ENCODE measurements at regions not wholly inside any gene's neighbourhood (a gene's known extent, or its start where the extent isn't known, plus 50 kb on each side); places are given as distances from the start of the nearest gene placed in this dataset.

DNA sequence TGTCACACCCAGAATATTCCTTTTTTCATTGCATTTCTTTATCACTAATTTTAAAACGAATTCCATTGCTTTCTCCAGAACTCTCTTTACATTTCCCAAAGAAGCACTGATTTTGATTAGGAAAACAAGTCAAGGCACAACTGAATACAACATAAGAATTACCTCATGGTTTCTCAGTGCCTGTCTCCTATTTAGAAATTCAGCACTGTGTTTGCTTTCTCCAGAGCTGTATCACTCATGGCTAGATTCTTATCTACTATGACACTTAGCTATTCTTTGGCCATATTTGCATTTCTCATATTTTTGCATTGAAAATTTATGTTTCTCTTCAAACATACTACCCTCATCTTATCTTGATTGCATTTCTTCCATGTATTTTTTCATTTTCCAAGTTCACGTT is 1402.0 kb downstream of the MRPL39 start:
- DNase-seq (ENCODE audit: insufficient read length, low spot score) (no peak), FAIRE-seq (no peak)

DNA sequence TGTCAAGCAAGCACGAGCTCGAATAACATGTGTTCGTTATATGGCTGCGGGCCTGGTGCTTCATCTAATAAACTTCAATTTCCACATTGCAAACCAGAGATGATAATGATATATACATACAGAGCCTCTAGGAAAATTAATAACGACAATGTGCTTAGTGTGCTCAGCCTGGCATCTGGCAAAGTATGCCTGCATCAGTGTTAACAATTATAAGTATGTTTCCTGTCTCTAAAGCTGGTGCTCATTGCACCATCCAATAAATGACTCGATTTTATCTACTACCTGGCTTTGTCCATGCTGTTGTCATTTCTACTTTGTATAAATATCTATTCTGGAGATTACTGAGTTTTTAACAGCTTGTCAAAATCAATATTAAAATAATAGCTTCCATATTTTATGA is 1402.6 kb downstream of the MRPL39 start:
- no peak for FAIRE-seq

DNA sequence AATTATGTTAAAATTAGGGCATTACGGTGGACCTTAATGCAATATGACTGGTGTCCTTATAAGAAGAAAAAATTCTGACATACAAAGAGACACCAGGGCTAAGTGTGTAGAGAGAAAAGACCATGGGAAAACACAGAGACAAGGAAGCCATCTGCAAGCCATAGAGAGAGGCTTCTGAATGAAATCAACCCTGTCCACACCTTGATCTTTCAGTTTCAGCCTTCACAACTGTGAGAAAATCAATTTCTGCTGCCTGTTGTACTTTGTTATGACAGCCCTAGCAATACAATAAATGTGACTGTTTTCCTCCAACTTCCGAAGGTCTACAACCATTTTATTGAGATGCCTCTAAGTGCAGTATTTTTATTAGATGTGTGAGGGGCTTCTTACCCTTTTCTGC is 1407.2 kb downstream of the MRPL39 start:
- FAIRE-seq, result peak; percentile 4
- no peak for DNase-seq (ENCODE audit: insufficient read length, low spot score)

More for the DNA sequence above, 1402.6 kb downstream of the MRPL39 start:
- no peak for DNase-seq (ENCODE audit: insufficient read length, low spot score)

DNA sequence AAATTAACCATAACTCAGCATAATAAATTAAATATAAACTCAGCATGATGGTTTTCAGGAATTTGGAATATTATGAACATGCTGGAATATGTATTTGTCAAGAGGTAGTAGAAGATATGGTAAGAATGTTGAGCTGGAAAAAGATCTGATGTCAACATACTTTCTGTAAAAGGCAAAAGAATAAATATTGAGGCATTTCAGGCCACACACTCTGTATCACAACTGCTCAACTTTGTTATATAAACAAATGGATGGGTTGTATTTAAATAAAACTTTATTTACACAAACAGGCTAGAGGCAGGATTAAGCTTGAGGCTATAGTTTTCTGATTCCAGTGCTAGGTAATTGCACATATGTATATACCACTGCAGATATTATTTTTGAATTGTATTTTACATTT is 1409.4 kb downstream of the MRPL39 start:
- DNase-seq (ENCODE audit: insufficient read length, low spot score) (no peak), FAIRE-seq (no peak)

DNA sequence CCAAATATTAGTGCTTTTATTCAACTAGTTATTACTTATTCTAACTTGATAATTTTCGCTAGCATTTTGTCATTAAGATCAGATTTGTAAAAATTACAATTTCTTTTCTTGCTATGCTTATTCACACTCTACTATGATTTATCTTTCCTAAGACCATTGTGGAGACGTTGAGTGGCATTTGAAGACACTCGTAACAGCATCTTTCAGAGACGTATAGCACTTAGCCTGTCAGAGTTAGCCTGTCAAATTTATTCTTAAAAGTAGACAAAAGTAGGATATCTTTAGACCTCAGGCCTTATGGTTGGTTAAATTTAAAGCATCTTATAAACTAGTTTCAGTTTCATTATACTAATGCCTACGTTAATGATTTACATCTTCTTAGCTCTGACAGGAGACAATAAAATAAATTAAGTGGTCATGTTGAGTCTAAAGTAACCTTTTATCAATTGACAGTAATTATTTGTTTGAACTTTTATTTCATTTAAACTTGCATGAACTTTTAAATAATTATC is 1410.1 kb downstream of the MRPL39 start:
- no peak for FAIRE-seq
- no peak for DNase-seq (ENCODE audit: insufficient read length, low spot score)

DNA sequence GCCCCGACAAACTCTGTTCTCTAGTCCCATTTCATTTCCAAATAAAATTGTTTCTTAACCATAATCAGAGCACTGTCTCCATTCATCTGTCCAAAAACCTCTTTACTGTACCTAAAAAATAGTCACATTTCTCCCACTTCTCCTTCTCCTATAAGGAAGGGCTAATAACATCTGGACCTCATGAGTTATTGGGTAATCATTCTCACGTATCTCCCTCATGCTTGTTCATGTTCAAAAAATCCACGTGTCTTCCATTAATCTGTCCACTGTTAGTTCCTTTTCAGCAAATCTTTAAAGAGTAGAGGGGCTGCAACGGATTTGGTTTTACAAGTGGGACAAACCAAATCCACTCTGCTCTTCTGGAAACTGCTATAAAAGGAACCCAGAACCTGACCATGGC is 1418.8 kb downstream of the MRPL39 start:
- FAIRE-seq (no peak), DNase-seq (ENCODE audit: insufficient read length, low spot score) (no peak)

DNA sequence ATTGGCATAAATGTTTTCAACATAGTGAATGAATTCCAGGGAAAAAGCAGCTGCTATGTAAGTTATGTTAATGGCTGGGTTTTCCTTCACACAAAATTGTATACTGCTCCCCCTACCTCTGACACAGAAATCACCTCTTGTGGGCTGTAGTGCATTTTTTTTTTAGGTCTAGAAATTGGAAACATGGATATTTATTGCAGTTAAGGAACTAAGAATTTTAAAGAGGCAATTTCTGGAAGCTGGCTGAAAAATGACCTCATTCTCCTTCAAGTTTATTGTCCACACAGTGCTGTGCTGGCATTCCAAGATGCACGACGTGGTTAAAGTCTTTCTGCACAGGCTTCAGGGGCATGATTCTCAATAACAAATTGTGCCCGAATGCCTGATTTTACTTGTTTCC is 1424.2 kb downstream of the MRPL39 start:
- DNase-seq (ENCODE audit: insufficient read length, low spot score) (no peak), FAIRE-seq (no peak)

DNA sequence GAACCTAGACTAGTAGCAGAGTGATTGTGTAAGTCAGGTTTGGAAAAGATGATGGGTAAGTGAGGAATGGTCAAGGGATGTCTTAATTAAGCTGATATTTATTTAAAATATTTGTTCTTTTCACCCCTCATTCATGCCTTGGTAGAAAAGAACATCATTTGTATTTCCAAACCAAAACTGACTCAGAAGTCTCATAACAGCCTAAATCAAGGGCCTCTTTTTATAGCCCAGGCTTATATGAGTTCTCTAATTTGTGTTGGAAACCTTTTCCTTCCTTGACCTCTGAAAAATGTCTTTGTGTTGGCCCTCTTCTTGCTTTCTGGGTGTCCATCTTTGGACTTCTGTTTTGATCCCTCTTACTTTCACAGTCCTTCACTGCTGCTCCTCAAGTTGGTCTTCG is 1428.2 kb downstream of the MRPL39 start:
- FAIRE-seq (no peak), DNase-seq (ENCODE audit: insufficient read length, low spot score) (no peak)

DNA sequence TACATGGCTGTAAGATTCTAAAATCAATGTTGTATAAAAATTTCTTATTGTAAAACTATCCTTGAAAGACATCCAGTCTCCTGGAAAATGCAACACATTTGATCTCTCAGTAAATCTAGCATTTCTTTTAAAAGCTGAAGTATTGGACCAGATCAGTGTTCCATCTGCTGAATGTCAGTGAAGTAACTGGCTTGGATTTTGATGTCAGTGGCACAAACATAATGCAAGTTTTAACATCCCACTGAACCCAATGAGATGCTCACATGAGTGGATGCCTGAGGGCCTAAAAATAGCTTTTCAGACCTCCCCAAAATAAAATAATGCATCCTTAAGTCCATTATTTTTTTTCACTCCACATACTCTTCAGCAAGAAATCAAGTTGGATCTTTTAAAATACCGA is 1432.2 kb downstream of the MRPL39 start:
- DNase-seq (ENCODE audit: insufficient read length, low spot score) (no peak), FAIRE-seq (no peak)

DNA sequence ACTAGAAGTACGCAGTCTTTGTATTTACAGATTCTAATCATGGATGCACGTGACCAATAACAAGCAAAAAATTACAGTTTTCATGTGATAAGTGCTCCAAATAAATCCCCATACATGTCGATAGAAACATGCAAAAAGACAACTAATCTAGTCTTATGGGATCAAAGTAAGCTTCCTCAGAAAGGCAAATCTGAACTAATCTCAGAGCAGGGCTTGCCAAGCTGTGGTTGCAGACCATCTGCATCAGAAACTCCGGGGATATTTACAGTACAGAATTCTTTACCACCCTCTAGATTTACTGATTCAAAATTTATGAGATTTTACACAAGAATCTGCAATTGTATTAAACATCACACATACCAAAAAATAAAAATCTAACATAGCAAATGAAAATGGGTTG is 1435.5 kb downstream of the MRPL39 start:
- no peak for FAIRE-seq

DNA sequence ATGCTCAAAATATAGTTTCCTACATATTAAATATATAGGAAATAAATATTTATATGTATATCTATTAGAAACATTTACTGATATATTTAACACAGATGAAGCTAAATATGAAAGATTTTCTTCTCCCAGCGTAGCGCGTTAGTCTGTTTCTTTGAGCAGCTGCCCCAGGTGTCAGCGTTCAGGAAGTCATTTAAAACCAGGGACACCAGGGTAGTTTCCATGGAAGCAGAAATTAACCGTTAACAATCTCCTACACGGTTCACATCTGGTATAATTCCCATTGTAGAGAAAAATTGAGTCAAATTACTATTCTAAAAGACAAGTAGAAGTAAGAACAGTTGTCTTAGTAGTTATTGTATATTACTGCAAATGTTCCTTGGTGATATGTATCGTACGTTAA is 1443.7 kb downstream of the MRPL39 start:
- no peak for DNase-seq (ENCODE audit: insufficient read length, low spot score)

More for the DNA sequence above, 1435.5 kb downstream of the MRPL39 start:
- no peak for DNase-seq (ENCODE audit: insufficient read length, low spot score)

DNA sequence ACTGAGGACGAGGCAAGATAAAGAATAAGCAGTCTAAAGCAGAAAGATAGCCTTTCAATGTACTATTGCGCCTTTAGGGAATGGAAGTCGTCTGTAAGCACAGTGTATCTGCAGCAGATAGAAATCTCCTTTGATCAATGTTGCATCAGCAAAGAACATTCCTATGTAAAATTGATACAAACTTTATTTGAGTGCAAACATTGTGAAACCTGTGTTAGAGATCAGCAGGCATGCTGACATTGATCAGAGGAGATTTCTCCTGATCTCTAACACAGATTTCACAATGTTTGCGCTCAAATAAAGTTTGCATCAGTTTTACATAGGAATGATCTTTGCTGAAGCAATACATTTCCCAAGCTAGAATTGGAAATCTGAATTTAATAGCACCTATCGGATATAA is 1446.8 kb downstream of the MRPL39 start:
- FAIRE-seq, result no peak
- DNase-seq (ENCODE audit: insufficient read length, low spot score), result no peak

More for the DNA sequence above, 1443.7 kb downstream of the MRPL39 start:
- no peak for FAIRE-seq

DNA sequence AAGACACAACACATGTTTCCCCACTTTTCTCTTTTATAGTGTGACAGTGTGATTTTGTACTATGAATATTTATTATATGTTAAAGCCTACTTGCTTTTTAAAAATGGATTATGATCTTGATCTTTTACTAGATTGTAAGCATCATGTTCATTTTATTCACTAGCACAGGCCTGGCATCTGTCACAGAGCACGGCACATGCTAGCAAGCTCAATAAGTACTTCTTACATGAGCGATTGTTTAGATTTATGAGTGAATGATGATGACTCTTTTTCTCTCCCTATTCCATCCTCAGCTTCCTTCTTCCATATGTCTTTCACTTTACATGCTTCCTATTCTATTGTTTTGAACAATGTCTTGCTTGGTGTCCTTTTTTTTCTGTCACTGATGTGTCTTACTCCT is 1454.1 kb downstream of the MRPL39 start:
- no peak for DNase-seq (ENCODE audit: insufficient read length, low spot score)
- FAIRE-seq, result no peak

DNA sequence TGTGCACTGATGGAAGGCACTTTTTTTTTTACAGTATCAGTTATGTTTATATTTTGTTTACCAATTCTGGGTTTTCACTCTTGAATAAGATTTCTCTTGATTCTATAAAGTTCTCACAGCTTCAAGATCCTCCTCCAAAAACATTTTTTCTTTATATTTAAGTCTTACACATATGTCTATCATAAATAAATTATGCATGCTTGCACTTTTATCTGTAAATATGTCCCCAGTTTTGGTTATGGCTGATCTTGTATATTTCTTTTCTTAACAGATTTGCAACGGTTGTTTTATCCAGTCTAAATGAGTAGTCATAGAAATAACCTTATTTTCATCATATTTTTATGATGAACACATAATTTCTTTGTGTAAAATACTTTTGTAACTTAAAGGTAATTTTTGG is 1456.5 kb downstream of the MRPL39 start:
- FAIRE-seq (no peak), DNase-seq (ENCODE audit: insufficient read length, low spot score) (no peak)

DNA sequence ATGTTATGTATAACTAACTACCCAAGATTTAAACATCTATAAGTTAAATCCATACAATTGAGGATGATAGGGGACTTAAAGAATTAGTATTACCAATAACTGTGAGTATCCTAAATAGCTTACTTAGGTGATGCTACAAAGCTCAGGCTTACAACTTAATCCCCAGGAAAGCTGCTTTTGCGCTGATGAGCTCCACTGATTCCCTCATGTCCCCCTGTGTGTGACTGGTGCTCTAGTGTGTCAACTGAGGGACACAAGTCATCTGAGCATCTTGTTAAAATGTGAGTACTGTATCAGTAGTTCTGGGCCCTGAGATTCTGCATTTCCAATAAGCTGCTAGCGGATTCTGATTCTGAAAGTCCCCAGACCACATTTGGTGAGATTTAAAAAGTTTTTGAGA is 1458.8 kb downstream of the MRPL39 start:
- FAIRE-seq, result no peak
- no peak for DNase-seq (ENCODE audit: insufficient read length, low spot score)

DNA sequence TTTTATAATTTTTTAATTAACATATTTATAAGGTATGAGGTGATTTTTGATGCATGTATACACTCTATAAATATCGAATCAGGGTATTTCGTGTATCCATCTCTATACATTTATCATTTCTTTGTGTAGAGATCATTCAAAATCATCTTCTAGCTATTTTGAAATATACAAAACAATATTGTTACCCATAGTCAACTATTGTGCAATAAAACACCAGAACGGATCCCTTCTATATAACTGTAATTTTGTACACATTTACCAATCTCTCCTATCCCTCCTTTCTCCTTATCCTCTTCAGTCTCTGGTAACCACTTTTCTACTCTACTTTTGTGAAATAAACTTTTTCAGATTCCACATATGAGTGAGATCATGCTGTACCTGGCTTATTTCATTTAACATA is 1459.6 kb downstream of the MRPL39 start:
- no peak for DNase-seq (ENCODE audit: insufficient read length, low spot score)
- FAIRE-seq, result no peak

DNA sequence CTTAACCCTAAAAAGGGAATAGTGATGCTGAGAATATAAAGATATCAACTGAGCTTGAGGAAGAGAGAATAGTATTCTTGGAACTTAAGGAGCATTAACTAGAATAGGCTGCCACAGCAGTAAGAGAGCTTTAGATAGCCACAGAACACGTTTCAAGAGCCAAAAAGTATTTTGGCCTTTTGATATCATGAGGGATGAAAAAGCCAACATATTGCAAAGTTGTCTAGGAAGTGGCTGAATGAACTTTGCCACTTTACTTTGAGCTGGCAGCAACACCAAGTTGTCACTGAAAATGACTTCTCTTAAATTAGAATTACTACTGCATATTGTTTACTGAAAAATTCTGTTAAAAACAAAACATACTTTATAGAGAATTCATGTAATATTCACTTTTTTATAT is 1476.2 kb downstream of the MRPL39 start:
- no peak for FAIRE-seq
- DNase-seq (ENCODE audit: insufficient read length, low spot score), result no peak

DNA sequence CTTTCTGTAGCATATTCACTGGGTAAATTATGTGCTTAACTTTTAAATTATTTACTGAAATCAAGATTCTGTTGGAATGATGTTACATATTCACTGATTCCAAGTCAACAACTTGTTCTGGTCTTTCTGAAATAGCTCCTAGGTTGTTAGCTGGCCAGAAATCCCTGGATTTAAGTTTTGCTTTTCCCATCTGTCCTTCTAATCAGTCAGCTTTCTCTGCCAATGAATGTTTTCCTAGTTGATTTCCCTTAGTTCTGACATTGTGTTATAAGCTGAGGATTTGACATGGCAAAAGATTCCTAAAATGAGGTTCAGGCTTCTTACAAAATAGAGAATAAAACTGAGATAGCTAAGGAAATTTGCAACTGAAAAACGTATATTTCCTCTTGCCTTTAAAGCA is 1479.6 kb downstream of the MRPL39 start:
- DNase-seq (ENCODE audit: insufficient read length, low spot score) (no peak), FAIRE-seq (no peak)

DNA sequence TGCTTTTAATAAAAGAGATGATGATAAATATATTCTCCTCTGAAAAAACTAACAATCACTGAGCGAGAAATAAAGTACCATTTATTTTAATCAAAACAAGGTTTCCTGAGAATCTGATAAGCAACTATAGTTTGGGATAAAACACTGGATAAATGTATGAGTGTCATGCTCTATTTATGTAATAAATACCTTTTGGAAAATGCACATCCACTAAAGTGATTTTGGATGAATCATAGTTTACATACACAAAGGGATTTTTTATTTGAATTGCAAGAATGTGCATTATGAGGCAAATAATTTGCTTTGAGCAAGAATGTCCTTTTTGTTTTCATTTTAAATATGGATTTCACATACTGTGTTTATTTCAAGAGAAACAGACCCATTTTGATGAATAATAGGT is 1483.5 kb downstream of the MRPL39 start:
- FAIRE-seq (no peak), DNase-seq (ENCODE audit: insufficient read length, low spot score) (no peak)

DNA sequence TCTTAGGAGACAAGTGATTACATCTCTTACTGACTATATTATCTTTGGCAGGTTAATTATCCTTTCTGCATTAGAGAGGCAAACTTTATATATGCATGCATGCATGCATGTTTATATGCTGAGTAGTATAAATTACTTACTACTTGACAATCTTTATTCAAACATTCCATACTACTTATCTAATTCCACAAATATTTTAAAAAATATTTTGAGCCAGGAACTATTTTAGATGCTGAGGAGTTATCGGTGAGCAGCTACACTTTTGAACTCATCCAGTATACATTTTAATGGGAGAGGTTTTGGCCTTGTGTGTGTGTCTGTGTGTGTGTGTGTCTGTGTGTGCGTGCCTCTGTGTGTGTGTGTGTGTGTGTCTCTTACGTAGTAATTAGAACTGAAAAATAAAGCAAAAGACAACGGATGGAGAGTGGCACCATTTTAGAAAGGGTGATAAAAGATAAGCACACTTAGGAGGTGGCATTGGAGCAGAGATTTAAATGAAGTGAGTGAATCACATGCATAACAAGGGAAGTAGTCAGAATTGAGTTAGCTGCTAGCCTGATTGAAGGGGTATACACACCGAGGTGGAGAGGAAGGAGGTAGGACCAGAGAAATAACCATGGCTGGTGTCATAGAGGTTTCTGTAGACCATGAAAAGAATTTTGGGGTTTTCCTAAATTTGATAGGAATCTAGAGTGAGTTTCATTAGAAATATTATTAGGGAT is 1488.4 kb downstream of the MRPL39 start:
- DNase-seq (ENCODE audit: insufficient read length, low spot score), result no peak
- FAIRE-seq, result no peak

DNA sequence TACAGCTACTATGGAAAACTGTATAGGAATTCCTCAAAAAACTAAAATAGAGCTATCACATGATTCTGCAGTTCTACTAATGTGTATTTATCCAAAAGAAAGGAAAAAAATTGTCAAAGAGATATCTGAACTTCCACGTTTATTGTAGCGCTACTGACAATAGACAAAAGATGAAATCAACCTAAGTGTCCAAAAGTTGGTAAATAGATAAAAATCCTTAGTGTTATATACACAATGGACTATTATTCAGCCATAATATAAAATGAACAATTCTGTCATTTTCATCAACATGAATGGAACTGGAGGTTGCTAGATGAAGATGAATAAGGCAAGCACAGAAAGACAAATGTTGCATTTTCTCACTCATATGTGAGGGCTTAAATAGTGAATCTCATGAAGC is 1492.1 kb downstream of the MRPL39 start:
- FAIRE-seq (no peak), DNase-seq (ENCODE audit: insufficient read length, low spot score) (no peak)

DNA sequence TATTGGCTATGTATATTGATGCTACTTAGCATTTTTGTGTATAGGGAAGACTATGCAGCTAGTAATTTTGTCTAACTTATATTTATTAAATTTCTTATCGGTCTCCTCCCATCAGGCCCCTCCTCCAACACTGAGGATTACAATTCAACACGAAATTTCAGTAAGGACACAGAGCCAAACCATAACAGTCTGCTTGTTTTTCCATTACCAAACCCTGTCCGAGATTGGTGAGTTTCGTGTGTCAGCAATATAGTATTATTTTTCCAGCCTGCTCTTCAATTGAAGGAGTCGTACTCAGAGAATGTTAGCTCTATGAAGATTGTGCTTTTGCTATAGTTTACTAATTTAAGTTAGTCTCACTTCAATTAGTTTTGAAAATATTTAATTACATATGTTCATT is 1495.3 kb downstream of the MRPL39 start:
- FAIRE-seq (no peak), DNase-seq (ENCODE audit: insufficient read length, low spot score) (no peak)

DNA sequence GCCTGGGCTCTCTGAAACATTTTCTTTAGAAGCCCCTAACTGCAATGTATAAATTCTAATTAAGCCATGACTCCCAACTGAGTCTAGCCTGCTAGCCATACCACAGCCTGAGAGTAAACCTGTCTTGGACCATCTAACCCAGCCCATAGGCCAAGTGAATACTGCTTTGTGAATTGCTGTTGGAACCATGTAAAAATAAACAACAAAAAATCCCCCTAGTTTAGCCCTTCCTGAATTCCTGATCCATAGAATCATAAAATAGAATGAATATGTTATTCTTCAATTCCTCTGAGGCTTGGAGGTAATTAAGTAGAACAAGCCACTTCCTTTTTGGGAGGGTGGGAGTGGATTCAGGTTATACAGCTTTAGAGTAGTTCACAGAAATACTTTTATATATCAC is 1496.4 kb downstream of the MRPL39 start:
- DNase-seq (ENCODE audit: insufficient read length, low spot score), result no peak
- FAIRE-seq, result no peak

All from GM19239 (cell line).